Smooth muscle cell (in vitro differentiated cells): ENCODE measurements at regions not wholly inside any gene's neighbourhood (a gene's known extent, or its start where the extent isn't known, plus 50 kb on each side); places are given as distances from the start of the nearest gene placed in this dataset.

ENCODE experiments used
- DNase-seq: peaks from one replicate; lab custom pipeline; 2025; ENCODE audit not compliant: unreplicated experiment; lab: John Stamatoyannopoulos, UW
- H2AFZ ChIP-seq: fragments of 200-600 bp; sonication (generic); 2 replicates; pipeline ENCODE4 v1.6.0; 2016; ENCODE audit warnings: antibody characterized with exemption, low read depth, mild to moderate bottlenecking
- H3F3A ChIP-seq: fragments of 200-600 bp; sonication (generic); 2 replicates; pipeline ENCODE4 v1.6.0; 2017; ENCODE audit warnings: antibody characterized with exemption, low read depth
- H3K27ac ChIP-seq: fragments of 200-600 bp; sonication (generic); 2 replicates; pipeline ENCODE4 v1.5.1; 2016; ENCODE audit warnings: low read depth, mild to moderate bottlenecking
- H3K27me3 ChIP-seq: fragments of 200-600 bp; sonication (generic); 2 replicates; pipeline ENCODE4 v1.6.1; 2016; ENCODE audit warnings: low read depth, mild to moderate bottlenecking
- H3K36me3 ChIP-seq: fragments of 200-600 bp; sonication (generic); 2 replicates; pipeline ENCODE4 v1.5.1; 2016; ENCODE audit warnings: low read depth
- H3K4me1 ChIP-seq: fragments of 200-600 bp; sonication (generic); 2 replicates; pipeline ENCODE4 v1.5.1; 2016; ENCODE audit warnings: low read depth
- H3K4me2 ChIP-seq: fragments of 200-600 bp; sonication (generic); 2 replicates; pipeline ENCODE4 v1.6.0; 2016; ENCODE audit warnings: mild to moderate bottlenecking
- H3K4me3 ChIP-seq: fragments of 200-600 bp; sonication (generic); 2 replicates; pipeline ENCODE4 v1.5.1; 2016; ENCODE audit warnings: mild to moderate bottlenecking
- H3K79me2 ChIP-seq: fragments of 200-600 bp; sonication (generic); 2 replicates; pipeline ENCODE4 v1.6.0; 2016; ENCODE audit warnings: low read depth, mild to moderate bottlenecking
- H3K9ac ChIP-seq: fragments of 200-600 bp; sonication (generic); 2 replicates; pipeline ENCODE4 v1.6.0; 2016; ENCODE audit warnings: low read depth
- H3K9me3 ChIP-seq: fragments of 200-600 bp; sonication (generic); replicated peaks from 2 replicates; pipeline ENCODE4 v1.5.1; 2016; ENCODE audit warnings: low read depth
- H4K20me1 ChIP-seq: fragments of 200-600 bp; sonication (generic); 2 replicates; pipeline ENCODE4 v1.6.0; 2016; ENCODE audit warnings: low read depth
- WGBS: methylation state at CpG from one replicate; pipeline ENCODE4 v1.1.7; 2016; ENCODE audit warnings: low lambda C conversion rate; 5-methylcytosine and 5-hydroxymethylcytosine counted together
- TF ChIP-seq, protein P1 (sequence below): fragments of 200-600 bp; sonication (generic); IDR thresholded peaks from 2 replicates; pipeline ENCODE4 v1.5.1; 2017; ENCODE audit warnings: borderline replicate concordance, mild to moderate bottlenecking, antibody characterized with exemption; ENCODE audit not compliant: insufficient read depth, poor library complexity, severe bottlenecking

DNA sequence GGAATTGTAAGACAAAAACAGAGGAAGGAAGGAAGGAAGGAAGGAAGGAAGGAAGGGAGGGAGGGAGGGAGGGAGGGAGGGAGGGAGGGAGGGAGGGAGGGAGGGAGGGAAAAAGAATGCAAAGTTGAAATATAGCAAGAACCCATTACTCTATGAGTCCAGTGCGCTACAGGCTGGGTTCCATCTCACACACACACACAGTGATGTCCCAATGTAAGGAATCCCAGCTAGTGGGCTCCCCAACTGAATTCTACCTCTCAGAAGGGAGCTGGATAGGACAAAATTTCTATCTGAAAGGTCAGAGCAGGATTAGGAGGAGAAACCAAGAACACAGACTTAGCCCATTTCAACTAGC, 173.4 kb downstream of the DAD1 start:
- no peak overlapping the region for H3K27ac ChIP-seq
- TF ChIP-seq, protein P1, sequence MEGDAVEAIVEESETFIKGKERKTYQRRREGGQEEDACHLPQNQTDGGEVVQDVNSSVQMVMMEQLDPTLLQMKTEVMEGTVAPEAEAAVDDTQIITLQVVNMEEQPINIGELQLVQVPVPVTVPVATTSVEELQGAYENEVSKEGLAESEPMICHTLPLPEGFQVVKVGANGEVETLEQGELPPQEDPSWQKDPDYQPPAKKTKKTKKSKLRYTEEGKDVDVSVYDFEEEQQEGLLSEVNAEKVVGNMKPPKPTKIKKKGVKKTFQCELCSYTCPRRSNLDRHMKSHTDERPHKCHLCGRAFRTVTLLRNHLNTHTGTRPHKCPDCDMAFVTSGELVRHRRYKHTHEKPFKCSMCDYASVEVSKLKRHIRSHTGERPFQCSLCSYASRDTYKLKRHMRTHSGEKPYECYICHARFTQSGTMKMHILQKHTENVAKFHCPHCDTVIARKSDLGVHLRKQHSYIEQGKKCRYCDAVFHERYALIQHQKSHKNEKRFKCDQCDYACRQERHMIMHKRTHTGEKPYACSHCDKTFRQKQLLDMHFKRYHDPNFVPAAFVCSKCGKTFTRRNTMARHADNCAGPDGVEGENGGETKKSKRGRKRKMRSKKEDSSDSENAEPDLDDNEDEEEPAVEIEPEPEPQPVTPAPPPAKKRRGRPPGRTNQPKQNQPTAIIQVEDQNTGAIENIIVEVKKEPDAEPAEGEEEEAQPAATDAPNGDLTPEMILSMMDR = no peak
- no peaks in the 10 kb centered on the region for H3K36me3 ChIP-seq
- no peak overlapping the region for H3K9ac ChIP-seq
- H4K20me1 ChIP-seq = no peaks in the 10 kb centered on the region
- no peak overlapping the region for H2AFZ ChIP-seq
- H3F3A ChIP-seq = no peaks in the 10 kb centered on the region
- no peaks in the 10 kb centered on the region for H3K9me3 ChIP-seq
- H3K4me3 ChIP-seq = no peak overlapping the region
- H3K27me3 ChIP-seq = no peaks in the 10 kb centered on the region
- H3K79me2 ChIP-seq = no peaks in the 10 kb centered on the region
- 100% methylated on average over 1 of the region's 1 CpG for WGBS
- H3K4me1 ChIP-seq = peaks cover 29% of the 10 kb centered on the region
- H3K4me2 ChIP-seq = no peak overlapping the region
- no peak for DNase-seq

DNA sequence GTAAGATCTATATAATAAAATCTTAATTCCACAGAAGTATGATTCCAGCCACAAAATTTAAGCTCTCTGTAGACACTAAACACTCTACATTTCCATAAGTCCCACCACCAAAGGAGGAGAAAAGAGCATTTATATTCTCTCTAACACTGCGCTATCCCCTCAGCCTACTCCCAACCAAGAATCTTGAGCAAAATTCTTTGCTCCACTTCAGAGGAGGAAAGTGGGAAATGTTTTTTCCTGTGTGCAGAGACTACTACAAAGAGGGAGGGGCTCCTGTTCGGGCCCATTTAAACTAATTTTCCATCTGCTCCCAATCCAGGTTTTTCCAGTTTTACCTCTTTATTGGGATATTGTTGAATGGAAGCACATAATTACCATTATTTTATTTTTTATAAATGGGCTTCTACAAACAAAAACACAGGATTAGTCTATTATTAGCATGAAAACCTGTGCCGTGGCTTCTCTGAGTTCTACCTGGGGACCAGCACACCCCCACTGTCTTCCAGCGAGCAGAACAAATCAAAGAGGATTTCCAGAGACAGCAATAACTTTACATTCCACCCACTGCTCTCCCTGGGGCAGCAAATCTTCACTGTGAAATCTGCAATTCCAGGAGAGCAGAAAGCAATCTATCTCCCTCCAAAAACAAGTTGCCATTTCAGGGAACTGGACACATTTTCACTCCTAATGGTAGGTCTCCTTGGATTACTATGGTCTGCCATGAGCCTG, 174.0 kb downstream of the DAD1 start:
- Histone ChIP-seq H3K4me1 (peaks cover 29% of the 10 kb centered on the region), H3K27me3 (no peaks in the 10 kb centered on the region), H3K9ac (no peak overlapping the region), H3K27ac (no peak overlapping the region), H4K20me1 (no peaks in the 10 kb centered on the region), H3K36me3 (no peaks in the 10 kb centered on the region), H3K4me3 (no peak overlapping the region), H3K4me2 (no peak overlapping the region), H3K9me3 (no peaks in the 10 kb centered on the region), H3K79me2 (no peaks in the 10 kb centered on the region), H3F3A (no peaks in the 10 kb centered on the region), H2AFZ (no peak overlapping the region)
- TF ChIP-seq, protein P1 = no peak
- 63% methylated on average over 4 of the region's 4 CpGs for WGBS
- no peak for DNase-seq

DNA sequence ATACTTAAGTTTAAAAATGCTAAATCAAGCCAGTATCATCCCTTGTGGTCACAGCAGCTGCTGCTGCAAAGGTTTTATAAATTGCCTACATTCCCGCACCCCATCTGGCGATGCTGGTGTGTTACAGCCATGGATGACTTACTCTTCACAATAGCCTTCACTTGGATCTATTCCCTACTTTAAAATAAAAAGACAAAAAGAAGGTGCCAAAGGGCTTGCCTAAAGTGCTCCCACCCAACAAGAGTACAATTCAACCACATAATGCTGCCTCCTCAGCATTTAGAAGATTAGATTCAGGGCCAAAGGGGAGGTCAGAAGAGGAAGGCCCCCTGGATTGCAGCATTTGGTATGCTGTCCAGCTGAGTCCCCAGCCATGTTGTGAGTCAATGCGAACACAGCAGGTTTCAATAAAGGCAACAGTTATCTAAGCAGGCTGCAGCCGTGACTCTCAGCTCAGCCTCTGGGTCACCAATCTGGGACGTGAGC, 176.1 kb downstream of the DAD1 start:
- no peak overlapping the region for H2AFZ ChIP-seq
- 58% methylated on average over 5 of the region's 5 CpGs for WGBS
- no peak overlapping the region for H3K4me3 ChIP-seq
- H3K4me1 ChIP-seq = peaks cover 29% of the 10 kb centered on the region
- H3K36me3 ChIP-seq = no peaks in the 10 kb centered on the region
- no peak overlapping the region for H3K27ac ChIP-seq
- H4K20me1 ChIP-seq = no peaks in the 10 kb centered on the region
- no peak overlapping the region for H3K9ac ChIP-seq
- H3K4me2 ChIP-seq = peak overlapping the region; percentile 54
- no peaks in the 10 kb centered on the region for H3F3A ChIP-seq
- H3K79me2 ChIP-seq = no peaks in the 10 kb centered on the region
- H3K9me3 ChIP-seq = no peaks in the 10 kb centered on the region
- no peaks in the 10 kb centered on the region for H3K27me3 ChIP-seq
- DNase-seq = no peak
- TF ChIP-seq, protein P1 = no peak
